ENCODE measurements at regions not wholly inside any gene's neighbourhood (a gene's known extent, or its start where the extent isn't known, plus 50 kb on each side); places are given as distances from the start of the nearest gene placed in this dataset.

- TF ChIP-seq SRF (IDR thresholded peaks at IDR 0.05; ENCODE audit: low read depth) (no peak), CEBPB (IDR thresholded peaks at IDR 0.05; ENCODE audit: low read depth) (no peak), CTCF (IDR thresholded peaks at IDR 0.05 in 2 of 3, conservative IDR thresholded peaks at IDR 0.05 in 1 of 3; ENCODE audit: borderline replicate concordance in 1 of 3, insufficient read depth in 1 of 3, low read depth in 2 of 3, low read length in 2 of 3) (no peak), ZNF274 (IDR thresholded peaks at IDR 0.05; ENCODE audit: low read depth, low read length) (no peak), EZH2 (IDR thresholded peaks at IDR 0.05) (no peak), SIN3A (IDR thresholded peaks at IDR 0.05; ENCODE audit: low read depth) (no peak), CBX3 (IDR thresholded peaks at IDR 0.05; ENCODE audit: low read depth) (no peak), POLR2AphosphoS5 (IDR thresholded peaks at IDR 0.05; ENCODE audit: low read depth, low read length) (no peak), ELF1 (IDR thresholded peaks at IDR 0.05; ENCODE audit: borderline replicate concordance, low read depth) (no peak), RAD21 (IDR thresholded peaks at IDR 0.05; ENCODE audit: low read depth) (no peak), JUND (IDR thresholded peaks at IDR 0.05) (no peak), MAX (IDR thresholded peaks at IDR 0.05) (no peak), YY1 (IDR thresholded peaks at IDR 0.05; ENCODE audit: extremely low read depth, insufficient replicate concordance, low read depth, low read length) (no peak), EZH2phosphoT487 (IDR thresholded peaks at IDR 0.05; ENCODE audit: borderline replicate concordance) (no peak), SP1 (IDR thresholded peaks at IDR 0.05; ENCODE audit: low read depth) (no peak), EGR1 (IDR thresholded peaks at IDR 0.05; ENCODE audit: low read depth) (no peak), TCF7L2 (IDR thresholded peaks at IDR 0.05; ENCODE audit: borderline replicate concordance, extremely low read depth, insufficient read depth, insufficient read length) (no peak)
- TF ChIP-seq, protein P1, sequence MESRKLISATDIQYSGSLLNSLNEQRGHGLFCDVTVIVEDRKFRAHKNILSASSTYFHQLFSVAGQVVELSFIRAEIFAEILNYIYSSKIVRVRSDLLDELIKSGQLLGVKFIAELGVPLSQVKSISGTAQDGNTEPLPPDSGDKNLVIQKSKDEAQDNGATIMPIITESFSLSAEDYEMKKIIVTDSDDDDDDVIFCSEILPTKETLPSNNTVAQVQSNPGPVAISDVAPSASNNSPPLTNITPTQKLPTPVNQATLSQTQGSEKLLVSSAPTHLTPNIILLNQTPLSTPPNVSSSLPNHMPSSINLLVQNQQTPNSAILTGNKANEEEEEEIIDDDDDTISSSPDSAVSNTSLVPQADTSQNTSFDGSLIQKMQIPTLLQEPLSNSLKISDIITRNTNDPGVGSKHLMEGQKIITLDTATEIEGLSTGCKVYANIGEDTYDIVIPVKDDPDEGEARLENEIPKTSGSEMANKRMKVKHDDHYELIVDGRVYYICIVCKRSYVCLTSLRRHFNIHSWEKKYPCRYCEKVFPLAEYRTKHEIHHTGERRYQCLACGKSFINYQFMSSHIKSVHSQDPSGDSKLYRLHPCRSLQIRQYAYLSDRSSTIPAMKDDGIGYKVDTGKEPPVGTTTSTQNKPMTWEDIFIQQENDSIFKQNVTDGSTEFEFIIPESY (IDR thresholded peaks at IDR 0.05; ENCODE audit: extremely low read depth, insufficient replicate concordance, low read length): no peak
- TF ChIP-seq, protein P2, sequence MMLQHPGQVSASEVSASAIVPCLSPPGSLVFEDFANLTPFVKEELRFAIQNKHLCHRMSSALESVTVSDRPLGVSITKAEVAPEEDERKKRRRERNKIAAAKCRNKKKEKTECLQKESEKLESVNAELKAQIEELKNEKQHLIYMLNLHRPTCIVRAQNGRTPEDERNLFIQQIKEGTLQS (IDR thresholded peaks at IDR 0.05): no peak
These were observed 200.5 kb downstream of the HINT1 start for GRCh38 chr5:130964231-130965202.

More at GRCh38 chr5:130964231-130965202, 200.5 kb downstream of the HINT1 start:
- H3K4me2 ChIP-seq (ENCODE audit: low read length): no peak overlapping the region
- no peaks in the 10 kb centered on the region for H3K9me2 ChIP-seq (ENCODE audit: insufficient read depth)
- H2AFZ ChIP-seq (ENCODE audit: low read depth, low read length, poor library complexity, severe bottlenecking): no peak overlapping the region
- no peak overlapping the region for H3K4me3 ChIP-seq (replicated peaks in 1 of 2; ENCODE audit: low read depth in 1 of 2, low read length in 2 of 2)
- H3K27ac ChIP-seq (ENCODE audit: low read depth, low read length): no peak overlapping the region
- intact Hi-C loops (cut with micrococcal nuclease): no loop called here
- H3K9me3 ChIP-seq (ENCODE audit: control insufficient read depth in 1 of 2, insufficient read depth in 1 of 2, low read depth in 1 of 2, low read length in 2 of 2): no peaks in the 10 kb centered on the region
- ChIA-PET CTCF (no interaction called here), POLR2A (no interaction called here), RAD21 (ENCODE audit: low non-redundant PET in 1 of 2, low total read pairs in 2 of 2, uncharacterized antibody in 2 of 2, unreplicated experiment in 2 of 2) (no interaction called here)
- no peaks in the 10 kb centered on the region for H3K27me3 ChIP-seq (ENCODE audit: insufficient read depth, low read length)
- no peak overlapping the region for H3K9ac ChIP-seq (ENCODE audit: low read length)
- no TSS peak for BruUV-seq (replicated peaks)
- ATAC-seq (no peak), DNase-seq (ENCODE audit: low read depth, low spot score) (no peak)
- H4K20me1 ChIP-seq (ENCODE audit: insufficient read depth): no peaks in the 10 kb centered on the region
- H3K79me2 ChIP-seq (ENCODE audit: insufficient read depth, low read length): no peaks in the 10 kb centered on the region
- H3K36me3 ChIP-seq (ENCODE audit: control insufficient read depth in 1 of 2, insufficient read depth in 2 of 2, low read length in 2 of 2): no peaks in the 10 kb centered on the region
- 0 out of 4 replicates have a peak, but pooled peaks cover 0 to 3% of the 10 kb centered on the region in 2 experiments for H3K4me1 ChIP-seq (ENCODE audit: control insufficient read depth in 1 of 2, insufficient read depth in 2 of 2, low read length in 2 of 2)

All from HCT116 (cell line).